Esophagus muscularis mucosa (tissue), 3 donors: ENCODE measurements at regions not wholly inside any gene's neighbourhood (a gene's known extent, or its start where the extent isn't known, plus 50 kb on each side); places are given as distances from the start of the nearest gene placed in this dataset.

Experiments
- POLR2A ChIP-seq: fragments of 450-650 bp; IDR thresholded peaks from one replicate; pipeline ENCODE4 v1.6.1; 2017; ENCODE audit warnings: antibody characterized with exemption, moderate library complexity, mild to moderate bottlenecking, low read depth
- TF ChIP-seq, protein P1 (sequence below), 3 experiments: fragments of 200-600 bp in 2 of 3; fragments of 450-650 bp in 1 of 3; sonication (generic) in 2 of 3; IDR thresholded peaks; one replicate each; pipeline ENCODE4 v1.5.1; 2017 to 2019; ENCODE audit warnings: antibody characterized with exemption in 3 of 3, mild to moderate bottlenecking in 2 of 3, moderate library complexity in 1 of 3

DNA sequence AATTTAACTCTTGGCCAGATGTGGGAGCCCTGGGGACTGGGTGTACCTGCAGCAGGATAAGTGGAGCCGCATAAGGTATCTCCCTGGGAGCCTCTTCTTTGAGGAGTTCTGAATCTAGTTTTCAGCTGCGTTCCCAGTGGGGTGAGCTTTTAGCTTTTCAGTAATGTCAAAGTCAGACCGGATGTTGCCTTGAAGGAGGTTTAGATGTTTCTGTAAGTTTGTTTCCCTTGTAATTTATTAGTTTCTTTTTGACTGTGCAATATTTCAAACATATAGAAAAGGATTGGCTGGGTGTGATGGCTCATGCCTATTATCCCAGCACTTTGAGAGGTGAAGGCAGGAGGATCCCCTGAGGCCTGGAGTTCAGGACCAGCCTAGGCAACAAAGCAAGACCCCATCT lies 98.6 kb upstream of the EEF2KMT start:
- no peak for TF ChIP-seq POLR2A
- TF ChIP-seq, protein P1, sequence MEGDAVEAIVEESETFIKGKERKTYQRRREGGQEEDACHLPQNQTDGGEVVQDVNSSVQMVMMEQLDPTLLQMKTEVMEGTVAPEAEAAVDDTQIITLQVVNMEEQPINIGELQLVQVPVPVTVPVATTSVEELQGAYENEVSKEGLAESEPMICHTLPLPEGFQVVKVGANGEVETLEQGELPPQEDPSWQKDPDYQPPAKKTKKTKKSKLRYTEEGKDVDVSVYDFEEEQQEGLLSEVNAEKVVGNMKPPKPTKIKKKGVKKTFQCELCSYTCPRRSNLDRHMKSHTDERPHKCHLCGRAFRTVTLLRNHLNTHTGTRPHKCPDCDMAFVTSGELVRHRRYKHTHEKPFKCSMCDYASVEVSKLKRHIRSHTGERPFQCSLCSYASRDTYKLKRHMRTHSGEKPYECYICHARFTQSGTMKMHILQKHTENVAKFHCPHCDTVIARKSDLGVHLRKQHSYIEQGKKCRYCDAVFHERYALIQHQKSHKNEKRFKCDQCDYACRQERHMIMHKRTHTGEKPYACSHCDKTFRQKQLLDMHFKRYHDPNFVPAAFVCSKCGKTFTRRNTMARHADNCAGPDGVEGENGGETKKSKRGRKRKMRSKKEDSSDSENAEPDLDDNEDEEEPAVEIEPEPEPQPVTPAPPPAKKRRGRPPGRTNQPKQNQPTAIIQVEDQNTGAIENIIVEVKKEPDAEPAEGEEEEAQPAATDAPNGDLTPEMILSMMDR (IDR thresholded peaks at IDR 0.05) = no peak
